ENCODE measurements at regions not wholly inside any gene's neighbourhood (a gene's known extent, or its start where the extent isn't known, plus 50 kb on each side); places are given as distances from the start of the nearest gene placed in this dataset.

- no peaks in the 10 kb centered on the region for H3K27me3 ChIP-seq
- peaks cover 0 to 4% (median 0%) of the 10 kb centered on the region in 3 donors for H3K36me3 ChIP-seq
- no peaks in the 10 kb centered on the region for H3K4me1 ChIP-seq
- WGBS, 2 donors = 2 to 3% methylated on average over 54 to 58 of the region's 58 CpGs
- peak overlapping the region; percentile 45 to 80 (median 64) for H3K4me3 ChIP-seq
- TF ChIP-seq POLR2A (IDR thresholded peaks at IDR 0.05) (peak in 1 of 2 donors; percentile 40), CTCF (IDR thresholded peaks at IDR 0.05) (no peak), EP300 (IDR thresholded peaks at IDR 0.05) (peak in 1 of 2 donors; percentile 72)
- peak overlapping the region; percentile 75 to 92 (median 85) for H3K27ac ChIP-seq
- DNase-seq (ENCODE audit: low spot score in 2 of 2) = peak; percentile 70 to 77
- peaks cover 0 to 24% (median 4%) of the 10 kb centered on the region in 4 donors for H3K9me3 ChIP-seq
Observed at GRCh38 chr6:27019651-27020552, 227.6 kb upstream of the PRSS16 start.

- H3K27me3 ChIP-seq = no peaks in the 10 kb centered on the region
Observed at GRCh38 chr6:27020553-27020880, 227.0 kb upstream of the PRSS16 start.

GRCh38 chr6:27023664-27024063 is 223.8 kb upstream of the PRSS16 start:
- Histone ChIP-seq H3K27ac (no peak overlapping the region), H3K9me3 (no peaks in the 10 kb centered on the region), H3K27me3 (no peaks in the 10 kb centered on the region), H3K36me3 (no peaks in the 10 kb centered on the region), H3K4me1 (no peaks in the 10 kb centered on the region), H3K4me3 (no peak overlapping the region)
- 96 to 97% methylated on average over 4 of the region's 4 CpGs for WGBS, 2 donors
- no peak for DNase-seq (ENCODE audit: low spot score in 2 of 2)
- TF ChIP-seq POLR2A (IDR thresholded peaks at IDR 0.05) = no peak
- TF ChIP-seq CTCF (IDR thresholded peaks at IDR 0.05) = no peak
- no peak for TF ChIP-seq EP300 (IDR thresholded peaks at IDR 0.05)

More at GRCh38 chr6:27020553-27020880, 227.0 kb upstream of the PRSS16 start:
- H3K27ac ChIP-seq = peak overlapping the region in 3 of 4 donors; percentile 80 to 92 (median 90)
- WGBS, 2 donors = 80 to 86% methylated on average over 9 of the region's 9 CpGs
- DNase-seq (ENCODE audit: low spot score in 2 of 2) = no peak
- peaks cover 0 to 22% (median 4%) of the 10 kb centered on the region in 4 donors for H3K9me3 ChIP-seq
- TF ChIP-seq CTCF (IDR thresholded peaks at IDR 0.05) (no peak), POLR2A (IDR thresholded peaks at IDR 0.05) (no peak), EP300 (IDR thresholded peaks at IDR 0.05) (no peak)
- H3K4me1 ChIP-seq = no peaks in the 10 kb centered on the region
- peak overlapping the region; percentile 45 to 80 (median 64) for H3K4me3 ChIP-seq
- H3K36me3 ChIP-seq = peaks cover 0 to 4% (median 0%) of the 10 kb centered on the region in 3 donors

- Histone ChIP-seq H3K36me3 (no peaks in the 10 kb centered on the region), H3K4me1 (no peaks in the 10 kb centered on the region), H3K9me3 (no peaks in the 10 kb centered on the region), H3K4me3 (no peak overlapping the region), H3K27me3 (no peaks in the 10 kb centered on the region), H3K27ac (no peak overlapping the region)
- TF ChIP-seq EP300 (IDR thresholded peaks at IDR 0.05) = no peak
- no peak for DNase-seq (ENCODE audit: low spot score in 2 of 2)
- WGBS, 2 donors = 92 to 97% methylated on average over 1 of the region's 1 CpG
Observed at GRCh38 chr6:27025351-27025750, 222.2 kb upstream of the PRSS16 start.

GRCh38 chr6:27026361-27026760 is 221.1 kb upstream of the PRSS16 start:
- TF ChIP-seq EP300 (IDR thresholded peaks at IDR 0.05) (no peak), CTCF (IDR thresholded peaks at IDR 0.05) (no peak), POLR2A (IDR thresholded peaks at IDR 0.05) (no peak)
- WGBS, 2 donors = 89 to 92% methylated on average over 1 of the region's 1 CpG

More at GRCh38 chr6:27026361-27026760, 221.1 kb upstream of the PRSS16 start:
- Histone ChIP-seq H3K27ac (no peak overlapping the region), H3K4me1 (no peaks in the 10 kb centered on the region), H3K36me3 (no peaks in the 10 kb centered on the region), H3K9me3 (no peaks in the 10 kb centered on the region), H3K27me3 (no peaks in the 10 kb centered on the region), H3K4me3 (no peak overlapping the region)
- DNase-seq (ENCODE audit: low spot score in 2 of 2) = no peak

All from tibial nerve (tissue), 4 donors.